Adrenal gland (tissue), 9 donors: ENCODE measurements at regions not wholly inside any gene's neighbourhood (a gene's known extent, or its start where the extent isn't known, plus 50 kb on each side); places are given as distances from the start of the nearest gene placed in this dataset.

Experiments
- DNase-seq, 7 donors: peaks; one replicate each; pipeline ENCODE4 v3.0.0-alpha.2; 2019 to 2020
- H3K27ac ChIP-seq, 5 donors: fragments of 200-600 bp; sonication (generic) in 4 of 5; 1 replicate in 3 of 5; 2 replicates in 2 of 5; pipeline versions ENCODE4 v1.5.1 to v1.8.0; 2016 to 2020; ENCODE audit warnings: mild to moderate bottlenecking in 1 of 5
- H3K27me3 ChIP-seq: fragments of 200-600 bp; 2 replicates; pipeline ENCODE4 v1.8.0; 2021
- H3K36me3 ChIP-seq, 2 donors: fragments of 200-600 bp; replicated peaks in 1 of 2; 1 replicate in 1 of 2; 2 replicates in 1 of 2; pipeline versions ENCODE4 v1.5.1 to v1.8.0; 2018 to 2022
- H3K4me1 ChIP-seq, 2 donors: fragments of 200-600 bp; replicated peaks in 1 of 2; 1 replicate in 1 of 2; 2 replicates in 1 of 2; pipeline versions ENCODE4 v1.5.1 to v1.8.0; 2018 to 2021
- H3K4me3 ChIP-seq, 4 donors: fragments of 200-600 bp; sonication (generic) in 3 of 4; one replicate each; pipeline ENCODE4 v1.5.1; 2016 to 2018
- H3K9me3 ChIP-seq, 3 donors: fragments of 200-600 bp; sonication (generic) in 1 of 3; replicated peaks in 1 of 3; 1 replicate in 2 of 3; 2 replicates in 1 of 3; pipeline versions ENCODE4 v1.5.1 to v1.8.0; 2016 to 2021
- CTCF ChIP-seq, 6 experiments: fragments of 450-650 bp in 4 of 6; fragments of 200-600 bp in 2 of 6; sonication (generic) in 1 of 6; IDR thresholded peaks; 1 replicate in 5 of 6; 2 replicates in 1 of 6; pipeline versions ENCODE4 v1.5.1 to v1.8.0; 2016 to 2021; ENCODE audit warnings: antibody characterized with exemption in 6 of 6, mild to moderate bottlenecking in 2 of 6, moderate library complexity in 1 of 6
- POLR2A ChIP-seq, 2 donors: fragments of 450-650 bp; IDR thresholded peaks; one replicate each; pipeline ENCODE4 v1.6.1; 2017; ENCODE audit warnings: antibody characterized with exemption in 2 of 2, mild to moderate bottlenecking in 2 of 2, moderate library complexity in 1 of 2
- WGBS, 4 donors: extraction: QIAGEN DNeasy Blood & Tissue Kit in 2 of 4; methylation state at CpG; one replicate each; pipeline versions ENCODE4 v1.1.5 to v1.1.7; 2013 to 2017; 5-methylcytosine and 5-hydroxymethylcytosine counted together
- intact Hi-C, 2 donors: fragments of 100-400 bp; cut with DNase I; formaldehyde crosslinking; loops; one replicate each; pipeline versions ENCODE4 v1.14.1 to v1.15.0; 2022 to 2023
- donor health status: healthy with polysubstance abuse.
- donor health status: Bipolar disorder and iron deficiency.
- donor health status: DM: yes; HTN: yes; CAD: no.
- donor health status: DM: no; HTN: no; CAD: no.
- donor health status: DM: no; HTN: no; CAD: no.

GRCh38 chr5:21672360-21672759 is 1180.8 kb downstream of the CDH12 start:
- no peaks in the 10 kb centered on the region for H3K36me3 ChIP-seq
- no peak overlapping the region for H3K4me3 ChIP-seq
- H3K27ac ChIP-seq, result no peak overlapping the region
- no peaks in the 10 kb centered on the region for H3K4me1 ChIP-seq
- no peak for TF ChIP-seq CTCF (IDR thresholded peaks at IDR 0.05)
- no peak for TF ChIP-seq POLR2A (IDR thresholded peaks at IDR 0.05)
- no peak for DNase-seq
- H3K9me3 ChIP-seq, result no peaks in the 10 kb centered on the region
- intact Hi-C loops, result no loop called here
- no peaks in the 10 kb centered on the region for H3K27me3 ChIP-seq

GRCh38 chr5:21665524-21665923 is 1187.6 kb downstream of the CDH12 start:
- H3K4me3 ChIP-seq, result no peak overlapping the region
- WGBS, 4 donors, result 56 to 71% (median 63%) methylated on average over 2 of the region's 2 CpGs
- H3K9me3 ChIP-seq, result no peaks in the 10 kb centered on the region
- no peaks in the 10 kb centered on the region for H3K4me1 ChIP-seq
- no peak for TF ChIP-seq CTCF (IDR thresholded peaks at IDR 0.05)
- TF ChIP-seq POLR2A (IDR thresholded peaks at IDR 0.05), result no peak
- intact Hi-C loops, result no loop called here
- H3K27ac ChIP-seq, result no peak overlapping the region
- no peak for DNase-seq
- no peaks in the 10 kb centered on the region for H3K27me3 ChIP-seq
- H3K36me3 ChIP-seq, result no peaks in the 10 kb centered on the region

- H3K36me3 ChIP-seq, result no peaks in the 10 kb centered on the region
- TF ChIP-seq CTCF (IDR thresholded peaks at IDR 0.05), result no peak
- no peak for TF ChIP-seq POLR2A (IDR thresholded peaks at IDR 0.05)
- no peaks in the 10 kb centered on the region for H3K27me3 ChIP-seq
- 40 to 79% (median 79%) methylated on average over 1 to 2 of the region's 2 CpGs; no CpG with 5 or more reads in 1 of the 4 donors for WGBS, 4 donors
- no peak overlapping the region for H3K4me3 ChIP-seq
- no peaks in the 10 kb centered on the region for H3K9me3 ChIP-seq
- H3K4me1 ChIP-seq, result no peaks in the 10 kb centered on the region
- intact Hi-C loops, result no loop called here
- H3K27ac ChIP-seq, result no peak overlapping the region
- no peak for DNase-seq
These were observed 1190.1 kb downstream of the CDH12 start for GRCh38 chr5:21663082-21663481.

- Histone ChIP-seq H3K36me3 (no peaks in the 10 kb centered on the region), H3K4me1 (no peaks in the 10 kb centered on the region), H3K4me3 (no peak overlapping the region), H3K27ac (no peak overlapping the region), H3K9me3 (no peaks in the 10 kb centered on the region), H3K27me3 (no peaks in the 10 kb centered on the region)
- DNase-seq, result no peak
- no peak for TF ChIP-seq CTCF (IDR thresholded peaks at IDR 0.05)
- no peak for TF ChIP-seq POLR2A (IDR thresholded peaks at IDR 0.05)
- WGBS, 4 donors, result 73 to 89% (median 85%) methylated on average over 2 of the region's 2 CpGs
- intact Hi-C loops, result no loop called here
These were observed 1192.0 kb downstream of the CDH12 start for GRCh38 chr5:21661184-21661583.
